HCT116 (cell line): ENCODE measurements at regions not wholly inside any gene's neighbourhood (a gene's known extent, or its start where the extent isn't known, plus 50 kb on each side); places are given as distances from the start of the nearest gene placed in this dataset.

Experiments used
- ATAC-seq: fragments of 200-7000 bp; cut with Tn5 transposase; 2 replicates; pipeline ENCODE4 v1.9.1; 2020; ENCODE audit warnings: mild to moderate bottlenecking, moderate library complexity
- BruUV-seq: library from RNA; stranded (reverse); fragments of 400-500 nt; replicated peaks from 2 replicates; lab custom pipeline; 2021; lab: Mats Ljungman, UMichigan
- CTCF ChIA-PET: fragments of 300-600 bp; sonication (Branson Sonifier 250); formaldehyde crosslinking; loops from one replicate; lab custom pipeline; 2021; ENCODE audit warnings: antibody characterized with exemption; lab: Charles Lee
- POLR2A ChIA-PET: fragments of 300-600, 350-600 bp; sonication (Branson Sonifier 250); formaldehyde crosslinking; loops from one replicate; lab custom pipeline; 2021; ENCODE audit warnings: antibody characterized with exemption; lab: Charles Lee
- RAD21 ChIA-PET, 2 experiments: fragments of 300-600 bp; sonication (Branson Sonifier 250); formaldehyde crosslinking; loops; one replicate each; lab custom pipeline; 2023; ENCODE audit warnings: low total read pairs in 2 of 2; ENCODE audit not compliant: uncharacterized antibody in 2 of 2, unreplicated experiment in 2 of 2, low non-redundant PET in 1 of 2; lab: Charles Lee
- DNase-seq: peaks from one replicate; pipeline ENCODE4 v3.0.0-alpha.2; 2010; ENCODE audit warnings: low read depth, low spot score
- H2AFZ ChIP-seq: fragments of 200-600 bp; shearing (Covaris generic), sonication (generic); 2 replicates; pipeline ENCODE4 v1.6.1; 2017; ENCODE audit warnings: low read depth, mixed run types, mixed read lengths, antibody characterized with exemption, low read length; ENCODE audit not compliant: poor library complexity, severe bottlenecking
- H3K27ac ChIP-seq: 2 replicates; pipeline ENCODE4 v1.5.1; 2012; ENCODE audit warnings: low read depth, low read length
- H3K27me3 ChIP-seq: fragments of 200-600 bp; sonication (generic); 2 replicates; pipeline ENCODE4 v1.6.1; 2016; ENCODE audit warnings: mixed run types, low read length, mixed read lengths; ENCODE audit not compliant: insufficient read depth
- H3K36me3 ChIP-seq, 2 experiments: fragments of 200-500 bp in 1 of 2; fragments of 200-600 bp in 1 of 2; sonication (Bioruptor generic) in 1 of 2; sonication (generic) in 1 of 2; 2 replicates each; pipeline versions ENCODE4 v1.5.1 to v1.6.1; 2014 to 2016; ENCODE audit warnings: low read length in 2 of 2, inconsistent platforms in 1 of 2, mixed read lengths in 1 of 2, mixed run types in 1 of 2; ENCODE audit not compliant: insufficient read depth in 2 of 2, control insufficient read depth in 1 of 2
- H3K4me1 ChIP-seq, 2 experiments: fragments of 200-600 bp in 1 of 2; sonication (generic) in 1 of 2; 2 replicates each; pipeline versions ENCODE4 v1.5.1 to v1.6.1; 2012 to 2017; ENCODE audit warnings: low read length in 2 of 2, inconsistent platforms in 1 of 2, mild to moderate bottlenecking in 1 of 2, mixed read lengths in 1 of 2, mixed run types in 1 of 2, moderate library complexity in 1 of 2; ENCODE audit not compliant: insufficient read depth in 2 of 2, control insufficient read depth in 1 of 2
- H3K4me2 ChIP-seq: fragments of 200-600 bp; sonication (generic); 2 replicates; pipeline ENCODE4 v1.6.1; 2017; ENCODE audit warnings: mixed run types, low read length, mixed read lengths
- H3K4me3 ChIP-seq, 2 experiments: fragments of 200-600 bp in 1 of 2; sonication (generic) in 1 of 2; replicated peaks in 1 of 2; 2 replicates each; pipeline ENCODE4 v1.5.1; 2011 to 2016; ENCODE audit warnings: low read length in 2 of 2, control low read depth in 1 of 2, low read depth in 1 of 2, mild to moderate bottlenecking in 1 of 2, mixed read lengths in 1 of 2, mixed run types in 1 of 2
- H3K79me2 ChIP-seq: fragments of 200-600 bp; sonication (generic); 2 replicates; pipeline ENCODE4 v1.6.1; 2017; ENCODE audit warnings: mild to moderate bottlenecking, mixed run types, low read length, moderate library complexity, mixed read lengths; ENCODE audit not compliant: insufficient read depth
- H3K9ac ChIP-seq: fragments of 200-600 bp; sonication (generic); 2 replicates; pipeline ENCODE4 v1.6.1; 2016; ENCODE audit warnings: low read length, mixed read lengths
- H3K9me2 ChIP-seq: fragments of 200-600 bp; sonication (generic), shearing (Covaris generic); 2 replicates; pipeline ENCODE4 v1.6.1; 2017; ENCODE audit warnings: mixed run types, mild to moderate bottlenecking, moderate library complexity; ENCODE audit not compliant: insufficient read depth
- H3K9me3 ChIP-seq, 2 experiments: fragments of 200-500 bp in 1 of 2; fragments of 200-600 bp in 1 of 2; sonication (Bioruptor generic) in 1 of 2; sonication (generic) in 1 of 2; 2 replicates each; pipeline ENCODE4 v1.6.1; 2014 to 2017; ENCODE audit warnings: low read length in 2 of 2, mixed read lengths in 2 of 2, inconsistent platforms in 1 of 2, low read depth in 1 of 2, mild to moderate bottlenecking in 1 of 2, mixed run types in 1 of 2, moderate library complexity in 1 of 2; ENCODE audit not compliant: control insufficient read depth in 1 of 2, insufficient read depth in 1 of 2
- H4K20me1 ChIP-seq: fragments of 200-600 bp; sonication (generic), shearing (Covaris generic); 2 replicates; pipeline ENCODE4 v1.6.1; 2017; ENCODE audit warnings: mixed run types, mild to moderate bottlenecking, moderate library complexity; ENCODE audit not compliant: insufficient read depth
- ATF3 ChIP-seq: IDR thresholded peaks from 2 replicates; pipeline ENCODE4 v1.6.1; 2012
- EZH2phosphoT487 ChIP-seq: fragments of 200-600 bp; IDR thresholded peaks from 2 replicates; pipeline ENCODE4 v1.6.1; 2018; ENCODE audit warnings: antibody characterized with exemption, borderline replicate concordance
- POLR2AphosphoS5 ChIP-seq: IDR thresholded peaks from 2 replicates; pipeline ENCODE4 v1.6.1; 2011; ENCODE audit warnings: mild to moderate bottlenecking, low read depth, low read length, moderate library complexity
- RAD21 ChIP-seq: IDR thresholded peaks from 2 replicates; pipeline ENCODE4 v1.6.1; 2012; ENCODE audit warnings: low read depth, mild to moderate bottlenecking
- SP1 ChIP-seq: IDR thresholded peaks from 2 replicates; pipeline ENCODE4 v1.6.1; 2012; ENCODE audit warnings: low read depth
- SRF ChIP-seq: IDR thresholded peaks from 2 replicates; pipeline ENCODE4 v1.6.1; 2012; ENCODE audit warnings: low read depth
- ZBTB33 ChIP-seq: IDR thresholded peaks from 2 replicates; pipeline ENCODE4 v1.6.1; 2011; ENCODE audit warnings: mild to moderate bottlenecking, low read length, moderate library complexity; ENCODE audit not compliant: insufficient replicate concordance; ENCODE audit errors: extremely low read depth
- ZNF274 ChIP-seq: fragments of 200-500 bp; sonication (Bioruptor generic); IDR thresholded peaks from 2 replicates; pipeline ENCODE4 v1.6.1; 2014; ENCODE audit warnings: mild to moderate bottlenecking, low read depth, low read length, inconsistent platforms
- intact Hi-C: fragments of 100-400 bp; cut with micrococcal nuclease; formaldehyde crosslinking; loops from 2 replicates; pipeline ENCODE4 v1.10.0; 2022

GRCh38 chr10:21171936-21172541, 274.9 kb upstream of the NEBL start:
- Histone ChIP-seq H2AFZ (no peak overlapping the region), H3K4me1 (peaks cover 24 to 38% of the 10 kb centered on the region in 2 experiments), H3K27me3 (no peaks in the 10 kb centered on the region), H3K4me2 (peak overlapping the region; percentile 93), H4K20me1 (no peaks in the 10 kb centered on the region), H3K79me2 (no peaks in the 10 kb centered on the region), H3K36me3 (no peaks in the 10 kb centered on the region), H3K9me3 (no peaks in the 10 kb centered on the region), H3K27ac (no peak overlapping the region), H3K9me2 (no peaks in the 10 kb centered on the region), H3K9ac (no peak overlapping the region), H3K4me3 (0 out of 4 replicates have a peak overlapping the region, but pooled peaks of 1 of the 2 experiments have one; percentile 75)
- ATAC-seq (no peak), DNase-seq (no peak)
- POLR2A ChIA-PET = no interaction called here
- CTCF ChIA-PET = interaction anchor here (1.4 kb wide), 1 partner anchor 12 kb away, joined by 3 read pairs; no protein-coding TSS in a partner anchor
- intact Hi-C loops = loop anchor here (5.0 kb wide), 1 partner anchor 360 kb away; the partner anchor contains the start of gene MLLT10
- RAD21 ChIA-PET = interaction anchor here in 1 of 2 experiments (0.7 kb wide), 1 partner anchor 28 kb away, joined by 3 read pairs; no protein-coding TSS in a partner anchor
- BruUV-seq = TSS peak; percentile 32
- no peak for TF ChIP-seq EZH2phosphoT487
- TF ChIP-seq ATF3 = no peak
- TF ChIP-seq POLR2AphosphoS5 = no peak
- TF ChIP-seq RAD21 = no peak
- no peak for TF ChIP-seq ZNF274
- no peak for TF ChIP-seq ZBTB33
- TF ChIP-seq SP1 = no peak
- TF ChIP-seq SRF = no peak
